Smooth muscle cell (in vitro differentiated cells): ENCODE measurements at regions not wholly inside any gene's neighbourhood (a gene's known extent, or its start where the extent isn't known, plus 50 kb on each side); places are given as distances from the start of the nearest gene placed in this dataset.
A peak's percentile ranks its signal among the peaks of the same experiment; 100 is the strongest.

ENCODE experiments used
- DNase-seq: peaks from one replicate; lab custom pipeline; 2025; ENCODE audit not compliant: unreplicated experiment; lab: John Stamatoyannopoulos, UW
- H2AFZ ChIP-seq: fragments of 200-600 bp; sonication (generic); 2 replicates; pipeline ENCODE4 v1.6.0; 2016; ENCODE audit warnings: antibody characterized with exemption, low read depth, mild to moderate bottlenecking
- H3F3A ChIP-seq: fragments of 200-600 bp; sonication (generic); 2 replicates; pipeline ENCODE4 v1.6.0; 2017; ENCODE audit warnings: antibody characterized with exemption, low read depth
- H3K27ac ChIP-seq: fragments of 200-600 bp; sonication (generic); 2 replicates; pipeline ENCODE4 v1.5.1; 2016; ENCODE audit warnings: low read depth, mild to moderate bottlenecking
- H3K27me3 ChIP-seq: fragments of 200-600 bp; sonication (generic); 2 replicates; pipeline ENCODE4 v1.6.1; 2016; ENCODE audit warnings: low read depth, mild to moderate bottlenecking
- H3K36me3 ChIP-seq: fragments of 200-600 bp; sonication (generic); 2 replicates; pipeline ENCODE4 v1.5.1; 2016; ENCODE audit warnings: low read depth
- H3K4me1 ChIP-seq: fragments of 200-600 bp; sonication (generic); 2 replicates; pipeline ENCODE4 v1.5.1; 2016; ENCODE audit warnings: low read depth
- H3K4me2 ChIP-seq: fragments of 200-600 bp; sonication (generic); 2 replicates; pipeline ENCODE4 v1.6.0; 2016; ENCODE audit warnings: mild to moderate bottlenecking
- H3K4me3 ChIP-seq: fragments of 200-600 bp; sonication (generic); 2 replicates; pipeline ENCODE4 v1.5.1; 2016; ENCODE audit warnings: mild to moderate bottlenecking
- H3K79me2 ChIP-seq: fragments of 200-600 bp; sonication (generic); 2 replicates; pipeline ENCODE4 v1.6.0; 2016; ENCODE audit warnings: low read depth, mild to moderate bottlenecking
- H3K9ac ChIP-seq: fragments of 200-600 bp; sonication (generic); 2 replicates; pipeline ENCODE4 v1.6.0; 2016; ENCODE audit warnings: low read depth
- H3K9me3 ChIP-seq: fragments of 200-600 bp; sonication (generic); replicated peaks from 2 replicates; pipeline ENCODE4 v1.5.1; 2016; ENCODE audit warnings: low read depth
- H4K20me1 ChIP-seq: fragments of 200-600 bp; sonication (generic); 2 replicates; pipeline ENCODE4 v1.6.0; 2016; ENCODE audit warnings: low read depth
- WGBS: methylation state at CpG from one replicate; pipeline ENCODE4 v1.1.7; 2016; ENCODE audit warnings: low lambda C conversion rate; 5-methylcytosine and 5-hydroxymethylcytosine counted together
- TF ChIP-seq, protein P1 (sequence below): fragments of 200-600 bp; sonication (generic); IDR thresholded peaks from 2 replicates; pipeline ENCODE4 v1.5.1; 2017; ENCODE audit warnings: borderline replicate concordance, mild to moderate bottlenecking, antibody characterized with exemption; ENCODE audit not compliant: insufficient read depth, poor library complexity, severe bottlenecking

DNA sequence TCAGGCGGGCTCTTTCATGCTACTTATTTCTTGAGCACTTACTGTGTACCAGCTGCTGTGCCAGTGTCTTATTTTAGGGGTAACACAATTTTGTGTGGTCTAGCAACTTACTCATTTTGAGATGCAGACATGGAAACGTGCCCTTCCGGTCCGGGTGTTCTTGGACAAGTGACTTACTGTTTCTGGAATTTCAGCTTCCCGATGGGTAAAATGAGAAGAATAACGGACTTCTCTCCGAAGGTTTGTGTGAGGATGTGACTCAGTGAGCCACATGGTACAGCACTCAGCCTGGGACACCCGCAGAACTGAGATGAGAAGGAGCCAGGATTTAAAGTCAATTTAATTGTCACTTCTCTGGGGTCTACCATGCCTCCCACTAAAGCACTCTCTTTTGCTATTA is 114.5 kb upstream of the SYT13 start:
- Histone ChIP-seq H3K9ac (no peak overlapping the region), H4K20me1 (no peaks in the 10 kb centered on the region), H3K36me3 (no peaks in the 10 kb centered on the region), H3K9me3 (no peaks in the 10 kb centered on the region), H3K79me2 (no peaks in the 10 kb centered on the region), H3K27me3 (peaks cover 4% of the 10 kb centered on the region), H3K4me2 (peak overlapping the region; percentile 17), H3F3A (no peaks in the 10 kb centered on the region), H3K27ac (no peak overlapping the region), H3K4me1 (no peaks in the 10 kb centered on the region), H3K4me3 (no peak overlapping the region), H2AFZ (no peak overlapping the region)
- TF ChIP-seq, protein P1, sequence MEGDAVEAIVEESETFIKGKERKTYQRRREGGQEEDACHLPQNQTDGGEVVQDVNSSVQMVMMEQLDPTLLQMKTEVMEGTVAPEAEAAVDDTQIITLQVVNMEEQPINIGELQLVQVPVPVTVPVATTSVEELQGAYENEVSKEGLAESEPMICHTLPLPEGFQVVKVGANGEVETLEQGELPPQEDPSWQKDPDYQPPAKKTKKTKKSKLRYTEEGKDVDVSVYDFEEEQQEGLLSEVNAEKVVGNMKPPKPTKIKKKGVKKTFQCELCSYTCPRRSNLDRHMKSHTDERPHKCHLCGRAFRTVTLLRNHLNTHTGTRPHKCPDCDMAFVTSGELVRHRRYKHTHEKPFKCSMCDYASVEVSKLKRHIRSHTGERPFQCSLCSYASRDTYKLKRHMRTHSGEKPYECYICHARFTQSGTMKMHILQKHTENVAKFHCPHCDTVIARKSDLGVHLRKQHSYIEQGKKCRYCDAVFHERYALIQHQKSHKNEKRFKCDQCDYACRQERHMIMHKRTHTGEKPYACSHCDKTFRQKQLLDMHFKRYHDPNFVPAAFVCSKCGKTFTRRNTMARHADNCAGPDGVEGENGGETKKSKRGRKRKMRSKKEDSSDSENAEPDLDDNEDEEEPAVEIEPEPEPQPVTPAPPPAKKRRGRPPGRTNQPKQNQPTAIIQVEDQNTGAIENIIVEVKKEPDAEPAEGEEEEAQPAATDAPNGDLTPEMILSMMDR, result no peak
- DNase-seq, result no peak
- 51% methylated on average over 8 of the region's 8 CpGs for WGBS

DNA sequence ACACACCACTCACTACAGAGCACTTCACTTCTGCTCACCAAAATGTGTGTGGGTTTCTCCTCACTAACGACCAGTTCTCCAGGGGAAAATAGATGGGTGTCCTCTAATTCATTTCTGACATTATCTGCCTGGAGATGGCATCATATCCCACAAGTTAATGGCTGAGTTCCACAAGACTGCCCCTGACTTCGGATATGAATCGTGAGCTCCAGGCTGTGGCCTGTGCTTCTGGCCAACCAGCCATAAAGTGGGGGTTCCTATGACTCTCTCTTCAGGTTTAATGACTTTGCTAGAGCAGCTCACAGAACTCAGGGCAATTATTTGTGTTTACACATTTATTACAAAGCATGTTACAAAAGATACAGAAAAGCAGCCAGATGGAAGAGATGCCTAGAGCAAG is 113.0 kb upstream of the SYT13 start:
- Histone ChIP-seq H3K27me3 (peaks cover 4% of the 10 kb centered on the region), H3K4me1 (no peaks in the 10 kb centered on the region), H3K36me3 (no peaks in the 10 kb centered on the region), H4K20me1 (no peaks in the 10 kb centered on the region), H3K4me3 (no peak overlapping the region), H2AFZ (no peak overlapping the region), H3F3A (no peaks in the 10 kb centered on the region), H3K4me2 (no peak overlapping the region), H3K9ac (no peak overlapping the region), H3K27ac (no peak overlapping the region), H3K9me3 (no peaks in the 10 kb centered on the region), H3K79me2 (no peaks in the 10 kb centered on the region)
- 91% methylated on average over 3 of the region's 3 CpGs for WGBS
- TF ChIP-seq, protein P1, result no peak
- no peak for DNase-seq

DNA sequence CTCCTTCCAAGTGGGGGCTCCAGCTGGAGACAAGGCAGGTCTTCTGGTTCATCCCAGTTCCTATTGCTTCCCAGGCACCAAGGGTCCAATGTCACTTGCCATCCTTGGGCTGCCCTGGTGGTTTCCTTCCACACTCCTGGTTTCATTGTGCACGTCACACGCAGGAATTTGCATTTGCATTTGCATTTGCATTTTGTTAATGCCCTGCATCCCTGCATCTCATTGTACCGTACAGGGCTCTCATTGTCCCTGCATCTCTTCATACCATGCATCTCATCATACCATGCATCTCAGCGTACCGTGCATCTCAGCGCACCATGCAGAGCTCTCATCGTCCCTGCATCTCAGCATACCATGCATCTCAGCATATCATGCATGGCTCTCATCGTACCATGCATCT is 112.2 kb upstream of the SYT13 start:
- Histone ChIP-seq H3K4me2 (no peak overlapping the region), H3K79me2 (no peaks in the 10 kb centered on the region), H3F3A (no peaks in the 10 kb centered on the region), H3K9me3 (no peaks in the 10 kb centered on the region), H3K27me3 (peaks cover 4% of the 10 kb centered on the region), H3K4me3 (no peak overlapping the region), H3K27ac (no peak overlapping the region), H3K9ac (no peak overlapping the region), H3K36me3 (no peaks in the 10 kb centered on the region), H2AFZ (no peak overlapping the region), H3K4me1 (no peaks in the 10 kb centered on the region), H4K20me1 (no peaks in the 10 kb centered on the region)
- no peak for DNase-seq
- 87% methylated on average over 8 of the region's 8 CpGs for WGBS
- TF ChIP-seq, protein P1, result no peak

DNA sequence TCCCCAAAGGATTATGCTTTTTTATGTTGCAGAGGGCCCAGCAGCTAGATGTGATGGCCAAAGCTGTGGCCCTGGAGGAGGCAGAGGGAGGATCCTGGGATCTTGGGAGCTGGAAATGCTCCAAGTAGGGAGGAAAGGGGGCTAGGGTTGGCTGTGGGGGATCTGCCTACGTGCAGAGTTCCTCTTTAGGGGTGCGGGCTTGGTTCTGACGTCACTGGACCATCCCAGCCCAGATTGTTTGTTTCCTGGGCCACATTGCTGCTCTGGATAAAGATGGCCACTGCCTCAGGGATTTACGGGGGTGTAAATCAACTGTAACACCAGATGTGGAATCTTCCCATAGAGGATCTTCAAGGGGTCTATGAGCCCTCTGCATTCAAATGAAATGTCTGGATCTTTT is 110.3 kb upstream of the SYT13 start:
- Histone ChIP-seq H3K4me1 (no peaks in the 10 kb centered on the region), H3K27me3 (peaks cover 4% of the 10 kb centered on the region), H3K4me3 (no peak overlapping the region), H3K27ac (no peak overlapping the region), H3K9me3 (no peaks in the 10 kb centered on the region), H3K4me2 (no peak overlapping the region), H2AFZ (no peak overlapping the region), H3F3A (no peaks in the 10 kb centered on the region), H3K36me3 (no peaks in the 10 kb centered on the region), H4K20me1 (no peaks in the 10 kb centered on the region), H3K79me2 (no peaks in the 10 kb centered on the region), H3K9ac (no peak overlapping the region)
- TF ChIP-seq, protein P1, result no peak
- WGBS, result 71% methylated on average over 4 of the region's 4 CpGs
- DNase-seq, result no peak
